D721Med (cell line): ENCODE measurements at regions not wholly inside any gene's neighbourhood (a gene's known extent, or its start where the extent isn't known, plus 50 kb on each side); places are given as distances from the start of the nearest gene placed in this dataset.
"Not testable (repeated sequence)": the region's sequence is repeated elsewhere in the genome, so short reads cannot be mapped to it uniquely, and the experiment has no call there.

Experiments used
- DNase-seq: peaks from one replicate; pipeline ENCODE4 v3.0.0; 2011; ENCODE audit warnings: low spot score; ENCODE audit not compliant: insufficient read length
- FAIRE-seq: peaks from 2 replicates; lab custom pipeline; 2011; peaks lifted over from hg19 to GRCh38; lab: Jason Lieb, UNC
- CTCF ChIP-seq: IDR thresholded peaks from 2 replicates; pipeline ENCODE4 v1.5.1; 2012; ENCODE audit warnings: mild to moderate bottlenecking, control low read depth; ENCODE audit not compliant: insufficient read depth; ENCODE audit errors: missing control alignments

GRCh38 chr5:171541341-171541776 is 121.9 kb downstream of the FGF18 start:
- DNase-seq: no peak
- no peak for TF ChIP-seq CTCF
- FAIRE-seq: no peak

GRCh38 chr5:171542525-171543140 is 123.2 kb downstream of the FGF18 start:
- TF ChIP-seq CTCF: no peak
- no peak for DNase-seq
- no peak for FAIRE-seq

GRCh38 chr5:171543148-171543815 is 123.8 kb downstream of the FGF18 start:
- DNase-seq (no peak), FAIRE-seq (no peak)
- no peak for TF ChIP-seq CTCF

GRCh38 chr5:171544913-171545765 is 125.7 kb downstream of the FGF18 start:
- no peak for FAIRE-seq
- no peak for TF ChIP-seq CTCF
- DNase-seq: no peak

GRCh38 chr5:171549274-171549673 is 129.8 kb downstream of the FGF18 start:
- no peak for FAIRE-seq
- DNase-seq: no peak
- no peak for TF ChIP-seq CTCF

- FAIRE-seq, DNase-seq: not testable (repeated sequence)
Measured at GRCh38 chr5:171553817-171554216, 134.4 kb downstream of the FGF18 start.

- TF ChIP-seq CTCF: no peak
- no peak for FAIRE-seq
- no peak for DNase-seq
Measured at GRCh38 chr5:171555160-171555559, 135.7 kb downstream of the FGF18 start.
